Choroid plexus epithelial cell (primary cell): ENCODE measurements at regions not wholly inside any gene's neighbourhood (a gene's known extent, or its start where the extent isn't known, plus 50 kb on each side); places are given as distances from the start of the nearest gene placed in this dataset.

ENCODE experiments used
- DNase-seq: peaks from one replicate; pipeline ENCODE4 v3.0.0-alpha.2; 2010; ENCODE audit warnings: low read depth
- H3K4me3 ChIP-seq: 2 replicates; pipeline ENCODE4 v1.5.1; 2011; ENCODE audit warnings: low read depth, mild to moderate bottlenecking, control low read depth, low read length, moderate library complexity
- TF ChIP-seq, protein P1 (sequence below): conservative IDR thresholded peaks from 2 replicates; pipeline ENCODE4 v1.5.1; 2011; ENCODE audit warnings: low read depth, mild to moderate bottlenecking, control low read depth, inconsistent platforms, low read length, moderate library complexity

DNA sequence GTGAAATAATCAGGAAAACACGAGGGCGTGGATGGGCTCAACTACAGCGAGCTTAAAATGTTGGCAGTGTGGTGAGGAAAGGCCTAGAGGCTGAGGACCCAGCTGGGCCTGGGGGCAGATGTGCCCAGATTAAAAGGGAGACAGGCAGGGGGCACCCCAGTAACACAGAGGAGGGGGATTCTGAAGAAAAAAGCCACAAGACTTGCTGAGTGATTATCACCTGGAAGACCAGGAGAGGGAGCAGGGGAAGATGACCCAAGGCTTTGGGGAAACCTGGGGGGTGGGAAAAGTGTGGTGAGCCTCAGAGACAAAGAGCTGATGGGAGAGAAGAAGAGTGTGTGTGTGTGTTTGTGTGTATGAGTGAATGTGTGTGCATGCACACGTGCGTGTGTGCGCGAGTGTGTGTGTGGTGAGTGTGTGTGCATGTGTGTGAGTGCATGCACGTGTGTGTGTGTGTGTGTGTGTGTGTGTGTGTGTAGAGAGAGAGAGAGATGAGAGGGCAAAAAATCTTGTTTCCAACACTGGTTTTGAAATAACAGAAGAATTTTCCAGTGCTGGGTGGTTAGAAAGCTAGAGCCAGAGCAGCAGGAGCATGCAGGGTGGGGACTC, 500.5 kb downstream of the BUD13 start:
- TF ChIP-seq, protein P1, sequence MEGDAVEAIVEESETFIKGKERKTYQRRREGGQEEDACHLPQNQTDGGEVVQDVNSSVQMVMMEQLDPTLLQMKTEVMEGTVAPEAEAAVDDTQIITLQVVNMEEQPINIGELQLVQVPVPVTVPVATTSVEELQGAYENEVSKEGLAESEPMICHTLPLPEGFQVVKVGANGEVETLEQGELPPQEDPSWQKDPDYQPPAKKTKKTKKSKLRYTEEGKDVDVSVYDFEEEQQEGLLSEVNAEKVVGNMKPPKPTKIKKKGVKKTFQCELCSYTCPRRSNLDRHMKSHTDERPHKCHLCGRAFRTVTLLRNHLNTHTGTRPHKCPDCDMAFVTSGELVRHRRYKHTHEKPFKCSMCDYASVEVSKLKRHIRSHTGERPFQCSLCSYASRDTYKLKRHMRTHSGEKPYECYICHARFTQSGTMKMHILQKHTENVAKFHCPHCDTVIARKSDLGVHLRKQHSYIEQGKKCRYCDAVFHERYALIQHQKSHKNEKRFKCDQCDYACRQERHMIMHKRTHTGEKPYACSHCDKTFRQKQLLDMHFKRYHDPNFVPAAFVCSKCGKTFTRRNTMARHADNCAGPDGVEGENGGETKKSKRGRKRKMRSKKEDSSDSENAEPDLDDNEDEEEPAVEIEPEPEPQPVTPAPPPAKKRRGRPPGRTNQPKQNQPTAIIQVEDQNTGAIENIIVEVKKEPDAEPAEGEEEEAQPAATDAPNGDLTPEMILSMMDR: no peak
- no peak for DNase-seq
- no peak overlapping the region for H3K4me3 ChIP-seq

DNA sequence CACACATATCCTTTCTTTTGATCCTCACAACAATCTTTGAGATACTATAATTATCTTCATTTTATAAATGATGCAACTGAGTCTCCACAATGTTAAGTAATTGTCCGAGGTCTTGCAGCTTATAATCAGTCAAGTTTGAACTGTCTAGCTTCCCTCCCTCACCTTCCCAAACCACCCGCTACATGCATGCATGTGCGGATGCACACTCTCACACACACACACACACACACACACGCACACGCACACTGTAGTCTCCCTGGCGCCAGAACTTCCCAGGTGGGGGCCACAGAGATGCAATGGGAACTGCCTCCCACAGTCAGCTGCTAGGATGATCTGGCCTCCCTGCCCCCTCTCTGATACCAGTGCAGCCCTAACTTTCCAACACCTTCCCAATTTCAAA, 501.3 kb downstream of the BUD13 start:
- H3K4me3 ChIP-seq: no peak overlapping the region
- TF ChIP-seq, protein P1: no peak
- DNase-seq: no peak

DNA sequence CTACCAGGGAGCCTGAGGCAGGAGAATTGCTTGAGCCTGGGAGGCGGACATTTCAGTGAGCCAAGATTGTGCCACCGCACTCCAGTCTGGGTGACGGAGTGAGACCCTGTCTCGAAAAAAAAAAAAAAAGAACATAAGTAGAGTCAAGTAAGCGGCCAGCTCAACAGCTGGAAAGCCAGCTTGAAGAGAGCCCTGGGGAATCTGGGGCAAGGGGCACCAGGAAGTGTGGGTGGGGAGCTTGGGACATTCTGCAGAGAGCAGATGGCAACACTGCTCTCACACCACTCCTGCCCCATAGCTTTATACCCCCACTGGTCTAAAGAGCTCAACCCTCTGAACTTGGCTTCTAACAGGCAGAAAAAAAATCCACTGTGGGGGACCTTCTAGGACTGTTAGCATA, 505.6 kb downstream of the BUD13 start:
- no peak for DNase-seq
- TF ChIP-seq, protein P1: no peak
- no peak overlapping the region for H3K4me3 ChIP-seq

DNA sequence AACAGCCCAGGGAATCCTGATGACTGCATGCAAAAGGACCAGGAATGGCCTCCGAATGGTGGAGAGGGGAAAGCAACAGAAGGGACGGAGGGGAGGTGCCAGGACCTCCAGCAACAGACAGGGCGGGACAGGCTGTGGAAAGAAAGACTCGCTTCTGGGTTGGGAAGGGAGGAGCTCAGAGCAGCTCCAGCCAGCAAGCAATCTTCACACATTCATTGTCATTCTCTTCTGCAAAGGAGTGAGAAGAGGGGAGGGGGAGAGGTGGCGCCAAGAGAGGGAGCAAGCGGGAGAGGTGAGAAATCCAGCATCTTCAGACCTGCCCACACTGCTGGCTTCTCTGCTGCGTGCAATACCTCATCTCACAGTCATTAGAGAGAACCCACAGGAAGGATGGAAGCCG, 509.0 kb downstream of the BUD13 start:
- H3K4me3 ChIP-seq: no peak overlapping the region
- no peak for DNase-seq
- TF ChIP-seq, protein P1: no peak

DNA sequence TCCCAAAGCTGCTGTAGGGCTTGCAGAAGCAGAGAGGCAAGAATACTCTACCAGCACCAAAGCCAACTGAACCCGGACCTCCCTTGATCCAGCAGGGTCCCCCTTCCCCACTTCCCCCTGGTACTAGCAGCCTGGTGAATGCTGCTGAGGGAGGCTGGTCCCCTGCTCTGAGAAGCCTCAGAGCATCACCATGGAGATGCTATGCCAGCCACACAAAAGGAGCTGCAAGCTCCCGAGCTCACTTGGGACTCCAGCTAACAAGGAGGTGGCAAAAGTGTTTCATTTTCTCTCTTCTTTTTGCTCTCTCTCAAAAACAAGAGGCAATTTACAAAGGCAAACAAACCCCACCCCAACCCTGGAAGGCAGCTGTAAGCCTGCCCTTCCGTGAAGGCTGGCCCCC, 509.8 kb downstream of the BUD13 start:
- no peak overlapping the region for H3K4me3 ChIP-seq
- TF ChIP-seq, protein P1: no peak
- DNase-seq: no peak

DNA sequence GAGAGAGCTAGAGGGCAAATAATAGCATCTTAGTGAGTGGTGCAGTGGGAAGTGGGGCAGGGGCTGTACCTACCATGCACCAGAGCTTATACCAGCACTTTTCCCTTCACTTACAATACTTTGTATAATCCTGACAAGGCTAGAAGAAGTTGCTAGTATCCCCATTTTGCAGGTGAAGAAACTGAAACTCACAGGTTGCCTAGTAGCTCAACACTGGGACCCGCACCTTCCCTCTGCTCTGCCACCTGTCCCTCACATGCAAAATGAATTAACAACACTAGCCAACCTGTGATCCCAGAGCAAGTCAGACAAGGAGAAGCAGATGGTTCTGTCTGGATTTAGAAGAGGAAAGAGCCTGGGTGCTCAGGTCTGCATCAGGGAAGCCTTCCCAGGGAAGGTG, 510.4 kb downstream of the BUD13 start:
- no peak overlapping the region for H3K4me3 ChIP-seq
- no peak for DNase-seq
- TF ChIP-seq, protein P1: no peak

DNA sequence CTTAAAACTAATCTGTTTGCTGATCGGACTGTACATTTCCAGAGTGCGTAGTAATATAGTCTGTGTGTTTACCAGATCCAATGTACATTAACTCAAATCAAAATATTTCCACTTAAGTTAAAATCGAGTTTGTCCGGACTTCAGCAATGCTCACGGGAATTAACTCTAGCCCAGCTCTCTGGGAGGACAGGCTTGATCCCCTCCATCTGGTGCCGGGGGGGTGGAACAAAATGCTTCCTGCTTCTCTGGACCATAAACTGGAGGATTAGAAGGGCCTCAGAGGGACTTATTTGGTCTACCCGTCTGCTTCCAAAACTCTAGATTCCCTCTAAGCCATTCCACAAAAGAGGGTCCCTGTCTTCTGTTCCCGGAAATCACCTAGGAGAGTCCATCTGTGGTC, 511.2 kb downstream of the BUD13 start:
- TF ChIP-seq, protein P1: no peak
- DNase-seq: no peak

More for the DNA sequence above, 511.2 kb downstream of the BUD13 start:
- no peak overlapping the region for H3K4me3 ChIP-seq
